GM04503 (cell line): ENCODE measurements at regions not wholly inside any gene's neighbourhood (a gene's known extent, or its start where the extent isn't known, plus 50 kb on each side); places are given as distances from the start of the nearest gene placed in this dataset.

Experiments used
- DNase-seq: peaks from one replicate; pipeline ENCODE4 v3.0.0-alpha.2; 2012; ENCODE audit warnings: low read depth

GRCh38 chr15:93866948-93867347 is 364.4 kb upstream of the MCTP2 start:
- DNase-seq = no peak

- DNase-seq = no peak
Measured at GRCh38 chr15:93866476-93866875, 364.9 kb upstream of the MCTP2 start.

- no peak for DNase-seq
Measured at GRCh38 chr15:93865586-93865985, 365.8 kb upstream of the MCTP2 start.

- DNase-seq = no peak
Measured at GRCh38 chr15:93862791-93863190, 368.6 kb upstream of the MCTP2 start.

- DNase-seq = no peak
Measured at GRCh38 chr15:93861956-93862741, 369.2 kb upstream of the MCTP2 start.

- no peak for DNase-seq
Measured at GRCh38 chr15:93861413-93861812, 369.9 kb upstream of the MCTP2 start.

GRCh38 chr15:93860701-93861100 is 370.7 kb upstream of the MCTP2 start:
- no peak for DNase-seq

- DNase-seq = no peak
Measured at GRCh38 chr15:93859176-93859575, 372.2 kb upstream of the MCTP2 start.

GRCh38 chr15:93855181-93855826 is 376.1 kb upstream of the MCTP2 start:
- DNase-seq = no peak

- DNase-seq = no peak
Measured at GRCh38 chr15:93854088-93854487, 377.3 kb upstream of the MCTP2 start.

GRCh38 chr15:93852761-93853160 is 378.6 kb upstream of the MCTP2 start:
- no peak for DNase-seq

- no peak for DNase-seq
Measured at GRCh38 chr15:93848490-93848889, 382.9 kb upstream of the MCTP2 start.

GRCh38 chr15:93848076-93848475 is 383.3 kb upstream of the MCTP2 start:
- DNase-seq = no peak

GRCh38 chr15:93846148-93846547 is 385.2 kb upstream of the MCTP2 start:
- DNase-seq = no peak

GRCh38 chr15:93837450-93837849 is 393.9 kb upstream of the MCTP2 start:
- DNase-seq = no peak

GRCh38 chr15:93835344-93835743 is 396.0 kb upstream of the MCTP2 start:
- DNase-seq = no peak

GRCh38 chr15:93831641-93832040 is 399.7 kb upstream of the MCTP2 start:
- DNase-seq = no peak

GRCh38 chr15:93830221-93831080 is 400.9 kb upstream of the MCTP2 start:
- no peak for DNase-seq

- DNase-seq = no peak
Measured at GRCh38 chr15:93829115-93829870, 402.1 kb upstream of the MCTP2 start.

- DNase-seq = no peak
Measured at GRCh38 chr15:93826790-93827189, 404.6 kb upstream of the MCTP2 start.

- DNase-seq = no peak
Measured at GRCh38 chr15:93826293-93826692, 405.1 kb upstream of the MCTP2 start.

- DNase-seq = no peak
Measured at GRCh38 chr15:93825682-93826081, 405.7 kb upstream of the MCTP2 start.
